H1 (cell line): ENCODE measurements at regions not wholly inside any gene's neighbourhood (a gene's known extent, or its start where the extent isn't known, plus 50 kb on each side); places are given as distances from the start of the nearest gene placed in this dataset.

Experiments used
- CTCF ChIA-PET: fragments of 300-600 bp; sonication (Branson Sonifier 250); formaldehyde crosslinking; loops from one replicate; lab custom pipeline; 2021; ENCODE audit not compliant: partially characterized antibody; lab: Charles Lee
- POLR2A ChIA-PET: fragments of 300-600 bp; sonication (Branson Sonifier 250); formaldehyde crosslinking; loops from one replicate; lab custom pipeline; 2021; ENCODE audit warnings: inconsistent platforms; ENCODE audit not compliant: partially characterized antibody; lab: Charles Lee
- DNase-seq, 2 experiments: peaks; one replicate each; pipeline versions ENCODE4 v3.0.0 to v3.0.0-alpha.2; 2010 to 2022; ENCODE audit warnings: low spot score in 2 of 2, low read depth in 1 of 2, mixed read lengths in 1 of 2
- FAIRE-seq: peaks from 2 replicates; lab custom pipeline; 2011; peaks lifted over from hg19 to GRCh38; lab: Jason Lieb, UNC
- H2AFZ ChIP-seq: 2 replicates; pipeline ENCODE4 v1.8.1; 2012; ENCODE audit warnings: low read length, inconsistent platforms
- H2AK5ac ChIP-seq: 2 replicates; pipeline ENCODE4 v1.6.1; 2013; ENCODE audit warnings: low read depth, low read length
- H2BK120ac ChIP-seq: replicated peaks from 2 replicates; pipeline ENCODE3; 2013; ENCODE audit warnings: low read depth, low read length, inconsistent platforms
- H2BK12ac ChIP-seq: 2 replicates; pipeline ENCODE4 v1.6.1; 2013; ENCODE audit warnings: low read depth, low read length
- H2BK15ac ChIP-seq: 2 replicates; pipeline ENCODE4 v1.6.1; 2013; ENCODE audit warnings: low read length
- H2BK20ac ChIP-seq: 2 replicates; pipeline ENCODE4 v1.6.1; 2013; ENCODE audit warnings: low read length
- H2BK5ac ChIP-seq: 2 replicates; pipeline ENCODE4 v1.6.1; 2013; ENCODE audit warnings: low read depth, low read length
- H3K14ac ChIP-seq: 2 replicates; pipeline ENCODE4 v1.6.1; 2013; ENCODE audit warnings: inconsistent platforms; ENCODE audit not compliant: insufficient read length
- H3K18ac ChIP-seq: 2 replicates; pipeline ENCODE4 v1.6.1; 2013; ENCODE audit warnings: low read length; ENCODE audit errors: extremely low read depth
- H3K23ac ChIP-seq: 2 replicates; pipeline ENCODE4 v1.6.1; 2013; ENCODE audit warnings: inconsistent platforms; ENCODE audit not compliant: insufficient read length
- H3K23me2 ChIP-seq: 2 replicates; pipeline ENCODE4 v1.6.1; 2013; ENCODE audit warnings: low read depth, low read length
- H3K27ac ChIP-seq: 2 replicates; pipeline ENCODE4 v1.6.1; 2011; ENCODE audit warnings: low read depth, low read length, inconsistent platforms
- H3K27me3 ChIP-seq, 4 experiments: replicated peaks in 1 of 4; 1 replicate in 1 of 4; 2 replicates in 3 of 4; pipeline versions ENCODE4 v1.6.1 to v1.8.1; 2011 to 2013; ENCODE audit warnings: low read length in 3 of 4, mild to moderate bottlenecking in 3 of 4, inconsistent platforms in 2 of 4, mixed read lengths in 2 of 4, moderate library complexity in 1 of 4; ENCODE audit not compliant: control insufficient read depth in 3 of 4, insufficient read depth in 3 of 4; ENCODE audit errors: extremely low read depth in 1 of 4
- H3K36me3 ChIP-seq, 4 experiments: 2 replicates each; pipeline versions ENCODE4 v1.6.1 to v1.8.1; 2011 to 2013; ENCODE audit warnings: mild to moderate bottlenecking in 4 of 4, low read length in 3 of 4, moderate library complexity in 2 of 4, control low read depth in 1 of 4, inconsistent platforms in 1 of 4; ENCODE audit not compliant: insufficient read depth in 4 of 4, control insufficient read depth in 2 of 4
- H3K4ac ChIP-seq: replicated peaks from 2 replicates; pipeline ENCODE3; 2013; ENCODE audit warnings: low read length, low read depth, mixed read lengths, inconsistent platforms; ENCODE audit not compliant: insufficient read length
- H3K4me1 ChIP-seq, 4 experiments: replicated peaks in 1 of 4; 1 replicate in 1 of 4; 2 replicates in 3 of 4; pipeline versions ENCODE4 v1.6.1 to v1.8.1; 2011 to 2013; ENCODE audit warnings: low read length in 3 of 4, inconsistent platforms in 2 of 4, mixed read lengths in 1 of 4; ENCODE audit not compliant: insufficient read depth in 4 of 4, control insufficient read depth in 3 of 4
- H3K4me2 ChIP-seq, 2 experiments: 2 replicates each; pipeline versions ENCODE4 v1.6.1 to v1.8.1; 2011 to 2013; ENCODE audit warnings: low read depth in 2 of 2, low read length in 2 of 2, control low read depth in 1 of 2, inconsistent platforms in 1 of 2, mild to moderate bottlenecking in 1 of 2; ENCODE audit not compliant: insufficient read depth in 1 of 2
- H3K4me3 ChIP-seq, 4 experiments: fragments of 200-600, 300-600 bp in 1 of 4; sonication (generic), shearing (Covaris generic), sonication (Bioruptor Twin) in 1 of 4; 2 replicates each; pipeline versions ENCODE4 v1.5.1 to v1.8.1; 2011 to 2016; ENCODE audit warnings: low read length in 4 of 4, low read depth in 3 of 4, control low read depth in 2 of 4, inconsistent platforms in 2 of 4, mild to moderate bottlenecking in 2 of 4, mixed read lengths in 1 of 4, moderate library complexity in 1 of 4; ENCODE audit not compliant: insufficient read depth in 2 of 4; ENCODE audit errors: extremely low read depth in 1 of 4
- H3K56ac ChIP-seq: replicated peaks from 2 replicates; pipeline ENCODE3; 2013; ENCODE audit warnings: low read depth, mild to moderate bottlenecking, mixed read lengths, low read length, inconsistent platforms; ENCODE audit not compliant: insufficient read length
- H3K79me1 ChIP-seq: 2 replicates; pipeline ENCODE4 v1.6.1; 2013; ENCODE audit warnings: low read depth, low read length, control low read depth
- H3K79me2 ChIP-seq, 2 experiments: 2 replicates each; pipeline versions ENCODE4 v1.6.1 to v1.8.1; 2012 to 2013; ENCODE audit warnings: low read length in 2 of 2, mild to moderate bottlenecking in 2 of 2, inconsistent platforms in 1 of 2; ENCODE audit not compliant: insufficient read depth in 2 of 2, control insufficient read depth in 1 of 2
- H3K9ac ChIP-seq, 4 experiments: replicated peaks in 1 of 4; 1 replicate in 1 of 4; 2 replicates in 3 of 4; pipeline versions ENCODE4 v1.6.1 to v1.8.1; 2011 to 2013; ENCODE audit warnings: low read depth in 3 of 4, low read length in 3 of 4, control low read depth in 2 of 4, mild to moderate bottlenecking in 2 of 4, moderate library complexity in 2 of 4, inconsistent platforms in 1 of 4; ENCODE audit errors: extremely low read depth in 1 of 4
- H3K9me3 ChIP-seq, 2 experiments: 2 replicates each; pipeline versions ENCODE4 v1.6.1 to v1.8.1; 2012 to 2013; ENCODE audit warnings: mild to moderate bottlenecking in 2 of 2, moderate library complexity in 2 of 2, control low read depth in 1 of 2, inconsistent platforms in 1 of 2, low read depth in 1 of 2, low read length in 1 of 2, mixed read lengths in 1 of 2; ENCODE audit not compliant: insufficient read depth in 2 of 2
- H4K20me1 ChIP-seq, 2 experiments: replicated peaks in 1 of 2; 2 replicates each; pipeline versions ENCODE3 to v1.8.1; 2011 to 2013; ENCODE audit warnings: inconsistent platforms in 2 of 2, low read length in 2 of 2, mild to moderate bottlenecking in 1 of 2; ENCODE audit not compliant: insufficient read depth in 2 of 2, control insufficient read depth in 1 of 2
- H4K5ac ChIP-seq: 2 replicates; pipeline ENCODE4 v1.6.1; 2013; ENCODE audit warnings: low read length, low read depth, mixed read lengths, inconsistent platforms; ENCODE audit not compliant: insufficient read length
- H4K8ac ChIP-seq: 2 replicates; pipeline ENCODE4 v1.8.0; 2013; ENCODE audit warnings: mild to moderate bottlenecking, moderate library complexity, low read length, inconsistent platforms; ENCODE audit not compliant: insufficient read depth; ENCODE audit errors: extremely low read depth
- H4K91ac ChIP-seq: replicated peaks from 2 replicates; pipeline ENCODE3; 2013; ENCODE audit warnings: low read length, mixed read lengths, inconsistent platforms; ENCODE audit not compliant: insufficient read length
- BACH1 ChIP-seq: IDR thresholded peaks from 2 replicates; pipeline ENCODE4 v1.6.1; 2012; ENCODE audit warnings: low read length, improper control_type of control experiment
- BCL11A ChIP-seq, 2 experiments: IDR thresholded peaks; one replicate each; pipeline ENCODE4 v1.6.1; 2011; ENCODE audit warnings: low read depth in 2 of 2, low read length in 2 of 2, mild to moderate bottlenecking in 2 of 2
- CBX8 ChIP-seq: fragments of 300-800, 300-1000 bp; sonication (generic); IDR thresholded peaks from 2 replicates; pipeline ENCODE4 v1.7.1; 2016; ENCODE audit warnings: low read depth, low read length, borderline replicate concordance
- CHD2 ChIP-seq: IDR thresholded peaks from 2 replicates; pipeline ENCODE4 v1.6.1; 2012; ENCODE audit warnings: low read length, improper control_type of control experiment
- CTBP2 ChIP-seq: IDR thresholded peaks from 2 replicates; pipeline ENCODE4 v1.7.0; 2011; ENCODE audit warnings: borderline replicate concordance, mild to moderate bottlenecking, moderate library complexity, mixed read lengths, low read length; ENCODE audit not compliant: insufficient read depth, insufficient read length
- EP300 ChIP-seq, 2 experiments: IDR thresholded peaks; 1 replicate in 1 of 2; 2 replicates in 1 of 2; pipeline ENCODE4 v1.6.1; 2011 to 2012; ENCODE audit warnings: low read depth in 2 of 2, low read length in 2 of 2, mild to moderate bottlenecking in 2 of 2, borderline replicate concordance in 1 of 2, inconsistent platforms in 1 of 2, moderate library complexity in 1 of 2
- KDM5A ChIP-seq: fragments of 200-600 bp; IDR thresholded peaks from 2 replicates; pipeline ENCODE4 v1.7.1; 2012; ENCODE audit warnings: mild to moderate bottlenecking, low read length, inconsistent platforms, mixed read lengths
- MAFK ChIP-seq: IDR thresholded peaks from 2 replicates; pipeline ENCODE4 v1.6.1; 2012; ENCODE audit warnings: low read depth, mild to moderate bottlenecking, improper control_type of control experiment, low read length
- MAX ChIP-seq: IDR thresholded peaks from 2 replicates; pipeline ENCODE4 v1.6.1; 2012; ENCODE audit warnings: inconsistent platforms
- PHF8 ChIP-seq: fragments of 200-600 bp; sonication (generic); conservative IDR thresholded peaks from 2 replicates; pipeline ENCODE4 v1.7.1; 2012; ENCODE audit warnings: low read depth, mild to moderate bottlenecking, inconsistent platforms, low read length, moderate library complexity
- RFX5 ChIP-seq: IDR thresholded peaks from 2 replicates; pipeline ENCODE4 v1.6.1; 2011; ENCODE audit warnings: low read depth, low read length, improper control_type of control experiment, borderline replicate concordance
- SIN3A ChIP-seq, 2 experiments: IDR thresholded peaks in 1 of 2; conservative IDR thresholded peaks in 1 of 2; 2 replicates each; pipeline ENCODE4 v1.6.1; 2011 to 2012; ENCODE audit warnings: low read length in 2 of 2, improper control_type of control experiment in 1 of 2, low read depth in 1 of 2, mild to moderate bottlenecking in 1 of 2
- SIX5 ChIP-seq: IDR thresholded peaks from 2 replicates; pipeline ENCODE4 v1.6.1; 2011; ENCODE audit warnings: mild to moderate bottlenecking, low read depth, low read length
- TBP ChIP-seq: IDR thresholded peaks from 2 replicates; pipeline ENCODE4 v1.6.1; 2011; ENCODE audit warnings: low read depth, low read length, improper control_type of control experiment
- TCF12 ChIP-seq: IDR thresholded peaks from 2 replicates; pipeline ENCODE4 v1.6.1; 2011; ENCODE audit warnings: low read depth, mild to moderate bottlenecking, low read length
- WGBS, 2 experiments: shearing (Covaris generic) in 1 of 2; methylation state at CpG; one replicate each; pipeline versions ENCODE4 v1.1.6 to v1.1.7; 2013 to 2015; ENCODE audit warnings: low lambda C conversion rate in 2 of 2, mixed read lengths in 2 of 2, inconsistent platforms in 1 of 2, low coverage in 1 of 2, missing lambda C conversion rate in 1 of 2; ENCODE audit not compliant: insufficient replicate concordance in 2 of 2, insufficient coverage in 1 of 2, insufficient read length in 1 of 2; ENCODE audit errors: extremely low coverage in 1 of 2, missing lambda C conversion rate in 1 of 2; 5-methylcytosine and 5-hydroxymethylcytosine counted together

- Histone ChIP-seq H2BK12ac (no peak overlapping the region), H2BK15ac (no peak overlapping the region), H3K56ac (no peak overlapping the region), H3K9me3 (peaks cover 13 to 15% of the 10 kb centered on the region in 2 experiments), H3K4me3 (no peak overlapping the region), H3K27me3 (no peaks in the 10 kb centered on the region), H2AFZ (no peak overlapping the region), H3K4me1 (no peaks in the 10 kb centered on the region), H3K79me2 (no peaks in the 10 kb centered on the region), H2BK120ac (no peak overlapping the region), H3K14ac (no peak overlapping the region), H3K23me2 (no peaks in the 10 kb centered on the region), H3K79me1 (no peaks in the 10 kb centered on the region), H3K18ac (no peak overlapping the region), H3K36me3 (no peaks in the 10 kb centered on the region; a peak in 2 of 8 replicates), H4K5ac (no peak overlapping the region), H4K20me1 (no peaks in the 10 kb centered on the region), H2BK20ac (no peak overlapping the region), H3K9ac (no peak overlapping the region), H3K23ac (no peak overlapping the region), H4K91ac (no peak overlapping the region), H3K27ac (no peak overlapping the region), H3K4ac (no peak overlapping the region), H2AK5ac (no peak overlapping the region), H2BK5ac (no peak overlapping the region), H3K4me2 (no peak overlapping the region), H4K8ac (no peak overlapping the region)
- POLR2A ChIA-PET = no interaction called here
- CTCF ChIA-PET = interaction anchor here (0.7 to 1.2 kb wide), 2 partner anchors 13 to 52 kb away, joined by 3 read pairs; no protein-coding TSS in a partner anchor
- FAIRE-seq (no peak), DNase-seq (no peak)
- WGBS, 2 experiments = 92% methylated on average over 2 of the region's 2 CpGs; no CpG with 5 or more reads in 1 of the 2 experiments
- TF ChIP-seq TBP (no peak), MAFK (no peak), SIX5 (no peak), BACH1 (no peak), CBX8 (no peak), BCL11A (IDR thresholded peaks at IDR 0.05; ENCODE audit: low read depth in 2 of 2, low read length in 2 of 2) (no peak), EP300 (IDR thresholded peaks at IDR 0.05; ENCODE audit: borderline replicate concordance in 1 of 2, low read depth in 2 of 2, low read length in 2 of 2) (no peak), CTBP2 (no peak), PHF8 (no peak), MAX (no peak), RFX5 (no peak), TCF12 (no peak), KDM5A (no peak), CHD2 (no peak), SIN3A (conservative IDR thresholded peaks at IDR 0.05 in 1 of 2, IDR thresholded peaks at IDR 0.05 in 1 of 2; ENCODE audit: low read depth in 1 of 2, low read length in 2 of 2) (no peak)
Measured at GRCh38 chr2:146786396-146786795, 1058.4 kb upstream of the ACVR2A start.
